Brain microvascular endothelial cell (primary cell): ENCODE measurements at regions not wholly inside any gene's neighbourhood (a gene's known extent, or its start where the extent isn't known, plus 50 kb on each side); places are given as distances from the start of the nearest gene placed in this dataset.
A peak's percentile ranks its signal among the peaks of the same experiment; 100 is the strongest.
"Not testable (repeated sequence)": the region's sequence is repeated elsewhere in the genome, so short reads cannot be mapped to it uniquely, and the experiment has no call there.

Source experiments
- DNase-seq: peaks from one replicate; pipeline ENCODE4 v3.0.0-alpha.2; 2020
- H3K27ac ChIP-seq: fragments of 250-450 bp; sonication (Bioruptor Pico); 2 replicates; pipeline ENCODE4 v1.5.1; 2020; ENCODE audit warnings: mild to moderate bottlenecking, moderate library complexity
- H3K27me3 ChIP-seq: fragments of 250-450 bp; sonication (Bioruptor Pico); replicated peaks from 2 replicates; pipeline ENCODE4 v1.5.1; 2020; ENCODE audit warnings: mild to moderate bottlenecking
- H3K36me3 ChIP-seq: fragments of 250-450 bp; sonication (Bioruptor Pico); replicated peaks from 2 replicates; pipeline ENCODE4 v1.5.1; 2020; ENCODE audit warnings: mild to moderate bottlenecking
- H3K4me3 ChIP-seq: 2 replicates; pipeline ENCODE4 v1.5.1; 2011; ENCODE audit warnings: low read depth, mild to moderate bottlenecking, control low read depth, low read length, moderate library complexity
- in situ Hi-C: cut with HindIII; loops from 2 replicates; pipeline ENCODE4 v1.10.0; 2017; ENCODE audit warnings: low sequenced_read_pairs, low pct_ligation_motif_present
- TF ChIP-seq, protein P1 (sequence below): IDR thresholded peaks from 2 replicates; pipeline ENCODE4 v1.5.1; 2011; ENCODE audit warnings: low read depth, mild to moderate bottlenecking, moderate library complexity, low read length, control low read depth, inconsistent platforms; ENCODE audit errors: missing control alignments

DNA sequence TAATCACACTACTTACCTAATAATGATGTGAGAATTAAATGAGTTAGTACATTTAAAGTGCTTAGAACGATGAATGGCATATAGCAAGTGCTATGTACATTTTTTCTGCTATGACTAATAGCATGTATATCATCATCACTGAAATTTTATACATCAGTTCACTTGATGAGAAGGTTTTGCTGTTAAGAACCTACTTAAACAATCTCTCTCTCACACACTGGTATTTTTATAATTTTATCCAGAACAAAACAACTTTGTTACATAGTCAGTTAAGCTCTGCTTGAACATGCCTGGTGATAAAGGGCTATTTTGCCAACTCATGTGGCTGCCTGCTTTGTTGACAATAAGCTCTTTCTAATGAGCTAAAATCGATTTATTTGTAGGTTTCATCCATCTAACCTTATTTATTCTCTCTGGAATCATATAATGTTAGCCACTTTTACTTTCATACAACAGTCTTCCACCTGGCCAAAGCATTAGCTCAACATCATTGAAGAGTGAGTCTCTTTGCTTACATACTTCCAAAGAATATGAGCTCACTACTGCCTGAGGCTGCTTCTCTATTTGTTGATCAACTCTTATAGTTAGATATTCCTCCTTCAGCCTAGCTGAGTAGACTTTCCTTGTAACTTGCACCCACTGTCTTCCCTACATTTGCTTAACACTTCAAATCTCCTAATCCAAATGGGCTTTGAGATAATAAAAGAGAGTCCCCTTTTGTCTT lies 372.7 kb upstream of the BOD1L1 start:
- TF ChIP-seq, protein P1, sequence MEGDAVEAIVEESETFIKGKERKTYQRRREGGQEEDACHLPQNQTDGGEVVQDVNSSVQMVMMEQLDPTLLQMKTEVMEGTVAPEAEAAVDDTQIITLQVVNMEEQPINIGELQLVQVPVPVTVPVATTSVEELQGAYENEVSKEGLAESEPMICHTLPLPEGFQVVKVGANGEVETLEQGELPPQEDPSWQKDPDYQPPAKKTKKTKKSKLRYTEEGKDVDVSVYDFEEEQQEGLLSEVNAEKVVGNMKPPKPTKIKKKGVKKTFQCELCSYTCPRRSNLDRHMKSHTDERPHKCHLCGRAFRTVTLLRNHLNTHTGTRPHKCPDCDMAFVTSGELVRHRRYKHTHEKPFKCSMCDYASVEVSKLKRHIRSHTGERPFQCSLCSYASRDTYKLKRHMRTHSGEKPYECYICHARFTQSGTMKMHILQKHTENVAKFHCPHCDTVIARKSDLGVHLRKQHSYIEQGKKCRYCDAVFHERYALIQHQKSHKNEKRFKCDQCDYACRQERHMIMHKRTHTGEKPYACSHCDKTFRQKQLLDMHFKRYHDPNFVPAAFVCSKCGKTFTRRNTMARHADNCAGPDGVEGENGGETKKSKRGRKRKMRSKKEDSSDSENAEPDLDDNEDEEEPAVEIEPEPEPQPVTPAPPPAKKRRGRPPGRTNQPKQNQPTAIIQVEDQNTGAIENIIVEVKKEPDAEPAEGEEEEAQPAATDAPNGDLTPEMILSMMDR, result no peak
- H3K36me3 ChIP-seq, result no peaks in the 10 kb centered on the region
- in situ Hi-C loops, result no loop called here
- H3K27me3 ChIP-seq, result no peaks in the 10 kb centered on the region
- H3K27ac ChIP-seq, result no peak overlapping the region
- DNase-seq, result no peak
- H3K4me3 ChIP-seq, result no peak overlapping the region

DNA sequence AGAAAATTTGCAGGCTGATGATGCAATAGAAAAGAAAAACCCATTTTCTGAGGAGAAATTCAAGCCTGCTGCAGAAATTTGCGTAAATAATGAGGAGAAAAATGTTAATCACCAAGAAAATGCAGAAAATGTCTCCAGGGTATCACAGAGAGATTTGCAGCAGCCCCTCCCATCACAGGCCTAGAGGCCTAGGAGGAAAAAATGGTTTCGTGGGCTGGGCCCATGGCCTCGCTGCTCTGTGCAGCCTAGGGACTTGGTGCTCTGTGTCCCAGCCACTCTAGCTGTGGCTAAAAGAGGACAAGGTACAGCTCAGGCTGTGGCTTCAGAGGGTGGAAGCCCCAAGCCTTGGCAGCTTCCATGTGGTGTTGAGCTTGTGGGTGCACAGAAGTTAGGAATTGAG lies 374.8 kb upstream of the BOD1L1 start:
- in situ Hi-C loops, H3K4me3 ChIP-seq, DNase-seq, H3K36me3 ChIP-seq, H3K27me3 ChIP-seq, H3K27ac ChIP-seq: not testable (repeated sequence)

DNA sequence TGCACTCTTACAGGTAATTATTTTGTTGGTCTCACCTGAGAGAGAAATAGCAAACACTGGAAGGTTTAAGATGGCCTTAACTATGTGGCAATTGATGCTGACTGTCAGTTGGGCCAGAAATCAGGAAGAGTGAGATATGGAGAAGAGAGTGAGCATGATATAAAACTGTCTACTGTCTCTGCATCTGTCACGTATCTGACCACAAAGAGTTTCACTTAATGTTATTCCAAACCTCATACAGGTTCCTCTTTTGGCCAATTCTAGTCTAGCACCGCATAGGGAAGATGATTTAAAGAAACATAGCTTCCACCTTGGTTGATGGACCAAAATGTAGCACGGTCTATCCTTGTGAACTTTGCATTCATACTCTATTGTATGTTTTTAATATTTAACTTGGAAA lies 381.0 kb upstream of the BOD1L1 start:
- no peak overlapping the region for H3K27ac ChIP-seq
- no peak overlapping the region for H3K4me3 ChIP-seq
- TF ChIP-seq, protein P1, result no peak
- H3K27me3 ChIP-seq, result no peaks in the 10 kb centered on the region
- H3K36me3 ChIP-seq, result no peaks in the 10 kb centered on the region
- no peak for DNase-seq
- in situ Hi-C loops, result no loop called here

- in situ Hi-C loops, result no loop called here
- H3K4me3 ChIP-seq, result no peak overlapping the region
- H3K27ac ChIP-seq, result no peak overlapping the region
- TF ChIP-seq, protein P1, result no peak
- no peaks in the 10 kb centered on the region for H3K27me3 ChIP-seq
- DNase-seq, result no peak
- H3K36me3 ChIP-seq, result no peaks in the 10 kb centered on the region
Observed at GRCh38 chr4:14018191-14018853, 390.8 kb upstream of the BOD1L1 start.

DNA sequence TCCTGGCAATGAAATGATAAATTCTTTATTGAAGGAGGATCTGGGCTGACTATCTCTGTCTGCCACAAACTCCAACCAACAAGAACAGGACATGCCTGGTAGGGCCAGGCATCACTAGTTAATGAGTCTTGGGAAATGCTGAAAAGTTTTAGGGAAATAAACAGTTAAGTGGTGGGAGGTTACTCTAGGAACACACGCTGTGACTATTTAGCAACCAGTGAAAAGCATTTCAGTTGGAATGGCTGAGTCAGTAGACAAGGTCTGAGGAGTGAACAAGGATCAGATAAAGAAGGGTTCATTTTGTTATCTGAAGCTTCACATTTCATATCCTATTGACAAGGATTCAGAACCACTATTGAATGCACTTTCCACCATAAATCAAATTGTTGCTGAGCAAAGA lies 394.9 kb upstream of the BOD1L1 start:
- Histone ChIP-seq H3K36me3 (no peaks in the 10 kb centered on the region), H3K27me3 (no peaks in the 10 kb centered on the region), H3K27ac (no peak overlapping the region), H3K4me3 (no peak overlapping the region)
- peak; percentile 44 for DNase-seq
- TF ChIP-seq, protein P1, result no peak
- in situ Hi-C loops, result no loop called here

DNA sequence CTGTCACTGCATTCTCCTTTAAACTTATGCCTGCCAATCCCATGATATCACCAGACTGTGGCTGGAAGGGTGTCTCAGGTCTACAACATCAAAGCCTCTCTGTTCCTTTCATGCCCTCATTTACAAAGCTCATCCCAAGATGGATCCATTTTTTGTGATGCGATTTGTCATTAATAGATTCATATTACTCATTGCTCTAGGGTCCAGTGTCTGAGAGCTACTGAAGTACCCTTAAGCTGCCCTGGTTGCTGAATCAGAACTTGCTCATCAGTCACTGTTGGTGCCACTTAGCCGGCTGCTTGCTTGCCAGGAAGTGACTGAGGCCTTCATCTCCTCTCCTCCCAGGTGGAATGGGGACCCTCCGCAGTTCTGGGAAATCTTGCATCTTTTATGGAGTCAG lies 395.5 kb upstream of the BOD1L1 start:
- H3K27ac ChIP-seq, result no peak overlapping the region
- TF ChIP-seq, protein P1, result no peak
- no peaks in the 10 kb centered on the region for H3K27me3 ChIP-seq
- DNase-seq, result peak; percentile 21
- in situ Hi-C loops, result no loop called here
- no peak overlapping the region for H3K4me3 ChIP-seq
- no peaks in the 10 kb centered on the region for H3K36me3 ChIP-seq
